ENCODE measurements at regions not wholly inside any gene's neighbourhood (a gene's known extent, or its start where the extent isn't known, plus 50 kb on each side); places are given as distances from the start of the nearest gene placed in this dataset.

DNA sequence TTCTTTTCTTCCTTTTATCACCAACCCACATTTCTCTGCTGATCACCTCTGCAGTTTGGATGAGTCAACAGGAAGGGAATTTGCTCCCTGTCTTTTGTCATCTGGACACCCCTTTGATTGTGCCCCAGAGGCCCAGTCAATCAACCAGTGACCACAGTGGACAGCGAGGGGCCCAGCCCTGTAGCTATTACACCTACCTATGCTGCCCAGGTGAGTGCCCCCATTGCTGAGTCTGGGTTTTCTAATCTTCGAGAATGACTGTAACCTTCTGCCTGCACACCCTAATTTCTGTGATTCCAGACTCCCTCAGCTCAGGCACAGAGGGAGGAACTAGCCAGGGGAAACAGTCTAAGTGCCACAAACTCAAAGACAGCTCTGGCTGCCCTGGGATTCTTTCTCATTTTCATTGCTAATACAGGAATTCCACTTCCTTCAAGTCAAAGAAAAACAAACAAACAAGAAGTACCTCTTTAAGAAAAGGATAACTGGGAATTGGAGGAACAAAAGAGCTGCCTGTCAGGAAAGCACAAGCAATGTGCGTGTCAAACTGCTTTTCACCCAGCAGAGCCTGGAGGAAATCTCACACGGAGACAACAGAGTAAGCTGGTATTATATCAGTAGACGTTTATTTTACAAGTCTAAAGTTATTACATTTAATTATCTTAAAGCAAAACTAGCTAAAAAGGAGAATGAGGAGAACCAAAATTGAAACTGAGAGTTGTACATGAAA lies 311.1 kb downstream of the AJAP1 start:
- DNase-seq (ENCODE audit: low read depth) = no peak

- DNase-seq (ENCODE audit: low read depth) = no peak
These were observed 310.4 kb downstream of the AJAP1 start for GRCh38 chr1:4964634-4965345.

- no peak for DNase-seq (ENCODE audit: low read depth)
These were observed 308.8 kb downstream of the AJAP1 start for GRCh38 chr1:4963251-4963650.

DNA sequence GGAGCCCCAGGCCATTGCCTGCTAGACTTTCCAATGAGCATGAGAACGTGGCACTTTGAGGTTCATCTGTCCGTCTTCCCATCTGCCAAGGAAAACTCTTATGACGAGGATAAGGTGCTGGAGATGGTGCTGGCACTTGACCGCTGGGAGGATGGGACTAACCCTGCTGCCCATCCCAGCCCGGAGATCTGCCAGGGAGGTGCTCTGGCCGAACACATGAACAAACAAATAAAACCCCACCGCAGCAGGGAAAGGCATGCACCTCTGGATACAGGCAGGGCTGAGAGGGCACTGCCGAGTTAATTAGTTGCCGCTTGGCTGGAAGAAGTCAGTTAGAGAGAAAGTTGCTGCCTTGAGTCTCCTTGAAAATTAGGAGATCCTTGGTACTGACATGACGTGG lies 308.4 kb downstream of the AJAP1 start:
- DNase-seq (ENCODE audit: low read depth) = no peak

DNA sequence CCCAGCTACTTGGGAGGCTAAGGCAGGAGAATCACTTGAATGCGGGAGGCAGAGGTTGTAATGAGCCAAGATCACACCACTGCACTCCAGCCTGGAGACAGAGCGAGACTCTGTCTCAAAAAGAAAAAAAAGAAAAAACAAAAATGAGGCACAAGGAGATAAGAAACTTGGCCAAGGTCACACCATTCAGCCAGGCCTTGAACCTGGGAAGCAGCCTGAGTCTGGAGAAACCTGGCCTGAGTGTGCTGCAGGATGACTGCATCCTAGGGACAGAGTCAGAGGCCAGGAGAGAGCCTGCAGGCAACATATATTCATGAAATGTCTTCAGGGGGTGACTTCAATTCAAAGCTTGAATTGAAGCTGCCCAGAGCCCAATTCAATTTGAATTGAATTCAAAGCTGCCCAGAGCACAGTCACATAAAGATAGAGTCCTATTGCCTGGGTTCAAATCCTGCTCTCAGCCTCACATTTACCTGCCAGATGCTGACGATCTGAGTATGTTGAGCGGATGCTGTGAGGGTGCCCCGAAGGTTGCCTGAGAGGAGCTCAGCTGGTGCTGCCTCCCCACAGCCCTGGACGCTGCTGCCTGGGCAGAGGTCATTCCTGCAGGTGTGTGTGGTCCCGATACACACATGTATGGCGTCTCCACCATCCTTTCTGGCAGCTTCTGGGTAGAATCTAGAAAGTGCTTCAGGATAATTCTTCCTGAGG lies 307.7 kb downstream of the AJAP1 start:
- no peak for DNase-seq (ENCODE audit: low read depth)

DNA sequence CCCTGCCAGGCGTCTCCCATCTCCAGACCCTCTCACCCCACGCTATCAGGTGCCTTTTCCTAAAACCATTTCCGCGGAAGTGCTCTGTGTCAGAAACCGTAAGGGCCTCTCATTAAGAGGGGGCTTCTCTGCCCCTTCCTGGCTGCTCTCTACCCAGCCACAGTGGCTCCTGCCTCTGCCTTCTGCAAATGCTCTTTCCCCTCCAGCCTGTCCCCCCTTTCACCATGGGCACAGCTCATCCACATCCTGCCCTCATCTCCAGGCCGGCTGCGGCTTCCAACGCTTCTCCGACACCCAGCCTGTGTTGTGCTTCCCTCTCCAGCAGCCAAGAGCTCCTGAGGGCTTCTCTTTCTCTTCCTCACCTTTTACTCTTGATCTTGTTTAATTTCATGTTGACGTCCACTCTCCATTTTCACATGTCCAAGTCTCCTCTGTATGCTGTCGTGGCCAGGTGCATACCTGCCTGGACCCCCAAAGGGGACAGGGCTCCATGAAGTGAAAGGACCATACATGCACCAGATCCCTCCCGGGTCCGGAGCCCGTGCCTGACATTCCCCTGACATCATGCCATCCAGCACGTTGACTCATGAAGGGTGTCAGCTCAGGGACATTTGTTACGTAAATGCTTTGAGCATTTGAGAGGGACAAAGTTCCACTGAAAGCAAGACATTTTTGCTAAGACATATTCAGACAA lies 306.5 kb downstream of the AJAP1 start:
- no peak for DNase-seq (ENCODE audit: low read depth)

GRCh38 chr1:4960336-4960735 lies 305.9 kb downstream of the AJAP1 start:
- DNase-seq (ENCODE audit: low read depth) = no peak

DNA sequence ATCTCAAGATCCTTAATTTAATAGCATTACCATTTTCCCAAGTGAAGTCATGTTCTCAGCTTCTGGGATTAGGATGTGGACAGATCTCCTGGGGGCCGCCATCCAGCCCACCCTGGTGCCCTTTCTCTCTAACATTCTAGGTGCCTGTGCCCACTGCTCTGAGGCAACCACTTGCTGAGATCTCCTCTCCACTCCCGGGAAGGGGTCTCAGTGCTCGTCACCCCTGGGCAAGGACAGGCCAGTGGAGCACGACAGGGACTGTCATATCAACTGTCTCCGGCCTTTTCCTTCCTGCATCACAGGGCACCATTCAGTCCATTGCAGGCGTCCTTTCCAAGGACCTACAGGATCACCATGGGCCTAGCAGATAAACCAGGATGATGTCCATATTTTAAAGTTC lies 304.8 kb downstream of the AJAP1 start:
- no peak for DNase-seq (ENCODE audit: low read depth)

- no peak for DNase-seq (ENCODE audit: low read depth)
These were observed 302.6 kb downstream of the AJAP1 start for GRCh38 chr1:4957027-4957426.

GRCh38 chr1:4954392-4954791 lies 300.0 kb downstream of the AJAP1 start:
- DNase-seq (ENCODE audit: low read depth) = no peak

- no peak for DNase-seq (ENCODE audit: low read depth)
These were observed 297.2 kb downstream of the AJAP1 start for GRCh38 chr1:4951601-4952000.

- no peak for DNase-seq (ENCODE audit: low read depth)
These were observed 291.9 kb downstream of the AJAP1 start for GRCh38 chr1:4946343-4946742.

DNA sequence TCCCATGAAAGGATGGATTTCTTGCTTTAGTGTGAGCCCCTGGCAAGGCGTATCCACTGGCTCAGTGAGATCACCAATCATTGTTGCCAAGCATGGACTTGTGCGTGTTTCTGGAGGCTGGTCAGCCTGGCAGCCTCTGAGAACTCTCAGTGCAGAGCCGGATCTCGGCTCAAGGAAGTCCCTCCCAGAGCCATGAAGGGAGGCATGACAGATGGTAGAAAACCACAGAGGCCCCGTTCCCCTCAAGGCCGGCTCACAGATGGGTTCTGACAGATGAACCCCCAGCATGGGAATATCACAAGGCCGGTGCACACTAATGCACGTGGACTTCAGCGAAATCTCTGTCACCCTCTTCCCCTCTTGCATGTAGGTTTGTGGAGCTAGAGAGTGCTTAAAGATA lies 290.5 kb downstream of the AJAP1 start:
- DNase-seq (ENCODE audit: low read depth) = no peak

- no peak for DNase-seq (ENCODE audit: low read depth)
These were observed 289.7 kb downstream of the AJAP1 start for GRCh38 chr1:4944072-4944471.

DNA sequence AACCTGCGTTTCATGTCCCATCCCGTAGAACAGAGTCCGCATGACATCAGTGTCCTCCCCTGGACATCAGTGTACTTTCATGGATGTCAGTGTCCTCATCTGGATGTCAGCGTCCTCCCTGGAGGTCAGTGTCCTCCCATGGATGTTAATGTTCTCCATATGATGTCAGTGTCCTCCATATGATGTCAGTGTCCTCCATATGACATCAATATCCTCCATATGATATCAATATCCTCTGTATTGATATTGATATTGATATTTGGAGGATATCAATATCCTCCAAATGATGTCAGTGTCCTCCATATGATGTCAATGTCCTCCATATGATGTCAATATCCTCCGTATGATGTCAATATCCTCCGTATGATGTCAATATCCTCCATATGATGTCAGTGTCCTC lies 284.9 kb downstream of the AJAP1 start:
- DNase-seq (ENCODE audit: low read depth) = no peak

GRCh38 chr1:4937876-4938534 lies 283.6 kb downstream of the AJAP1 start:
- no peak for DNase-seq (ENCODE audit: low read depth)

GRCh38 chr1:4935807-4936206 lies 281.4 kb downstream of the AJAP1 start:
- DNase-seq (ENCODE audit: low read depth) = no peak

GRCh38 chr1:4933232-4933631 lies 278.8 kb downstream of the AJAP1 start:
- DNase-seq (ENCODE audit: low read depth) = no peak

GRCh38 chr1:4932311-4933030 lies 278.1 kb downstream of the AJAP1 start:
- DNase-seq (ENCODE audit: low read depth) = no peak

DNA sequence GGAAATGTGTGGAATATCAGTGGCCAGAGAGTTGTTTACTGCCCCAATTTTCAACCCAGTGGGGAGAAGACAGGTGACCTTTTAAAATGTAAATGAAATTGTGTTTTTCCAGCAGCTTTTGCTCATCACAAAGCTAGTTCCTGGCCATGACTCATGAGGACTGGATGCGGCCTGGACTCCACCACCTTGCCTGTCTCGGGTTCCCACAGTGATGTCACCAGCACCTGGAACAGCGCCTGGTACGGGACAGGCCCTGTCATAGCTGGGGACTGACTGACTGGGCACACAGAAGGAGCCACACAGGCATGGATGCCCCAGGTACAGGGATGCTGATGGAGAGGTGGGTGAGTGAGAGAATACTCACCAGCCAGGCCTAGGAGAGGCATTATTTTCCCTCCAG lies 277.1 kb downstream of the AJAP1 start:
- DNase-seq (ENCODE audit: low read depth) = no peak

GRCh38 chr1:4928186-4928585 lies 273.8 kb downstream of the AJAP1 start:
- no peak for DNase-seq (ENCODE audit: low read depth)

Measured in Daoy (cell line).